Pancreas (tissue), 10 donors: ENCODE measurements at regions not wholly inside any gene's neighbourhood (a gene's known extent, or its start where the extent isn't known, plus 50 kb on each side); places are given as distances from the start of the nearest gene placed in this dataset.
"Not testable (repeated sequence)": the region's sequence is repeated elsewhere in the genome, so short reads cannot be mapped to it uniquely, and the experiment has no call there.

Experiments used
- ATAC-seq, 4 donors: fragments of 200-7000 bp; cut with Tn5 transposase; one replicate each; pipeline versions ENCODE4 v1.8.0 to v1.9.1; 2020; ENCODE audit warnings: mild to moderate bottlenecking in 4 of 4, moderate library complexity in 4 of 4
- DNase-seq, 6 donors: peaks; one replicate each; pipeline ENCODE4 v3.0.0-alpha.2; 2020
- FAIRE-seq: peaks from 2 replicates; lab custom pipeline; 2012; peaks lifted over from hg19 to GRCh38; lab: Jason Lieb, UNC
- H3K27ac ChIP-seq, 4 donors: fragments of 200-600 bp; sonication (generic); 1 replicate in 3 of 4; 2 replicates in 1 of 4; pipeline versions ENCODE4 v1.5.0 to v1.8.0; 2020
- H3K27me3 ChIP-seq, 4 donors: fragments of 200-600 bp; one replicate each; pipeline ENCODE4 v1.8.0; 2021
- H3K36me3 ChIP-seq, 3 donors: fragments of 200-600 bp; sonication (generic) in 1 of 3; one replicate each; pipeline versions ENCODE4 v1.5.0 to v1.8.0; 2020 to 2021
- H3K4me1 ChIP-seq, 3 donors: fragments of 200-600 bp; one replicate each; pipeline ENCODE4 v1.8.0; 2021
- H3K4me3 ChIP-seq, 4 donors: fragments of 200-600 bp; sonication (generic) in 2 of 4; one replicate each; pipeline versions ENCODE4 v1.5.0 to v1.8.0; 2020 to 2021
- H3K9me3 ChIP-seq, 4 donors: fragments of 200-600 bp; one replicate each; pipeline ENCODE4 v1.8.0; 2021
- WGBS, 2 donors: extraction: QIAGEN DNeasy Blood & Tissue Kit; methylation state at CpG; one replicate each; pipeline ENCODE4 v1.1.7; 2013; 5-methylcytosine and 5-hydroxymethylcytosine counted together
- intact Hi-C, 3 donors: fragments of 100-400 bp; cut with DNase I; formaldehyde crosslinking; loops; one replicate each; pipeline versions ENCODE4 v1.11.1 to v1.14.2; 2022
- TF ChIP-seq, protein P1 (sequence below), 4 donors: fragments of 200-600 bp; sonication (generic) in 3 of 4; IDR thresholded peaks; one replicate each; pipeline versions ENCODE4 v1.5.0 to v1.8.0; 2021; ENCODE audit warnings: antibody characterized with exemption in 4 of 4
- donor health status: healthy with polysubstance abuse.
- donor health status: DM: no; HTN: no; CAD: no; lungs with moderate emphysema.
- donor health status: DM: no; HTN: no; CAD: no.
- donor health status: control.
- donor health status: control.
- donor health status: Bipolar disorder and iron deficiency.
- donor health status: DM: yes; HTN: yes; CAD: no.
- donor health status: DM: no; HTN: no; CAD: no.
- donor health status: DM: no; HTN: no; CAD: no.
- donor health status: DM: yes; HTN: yes; CAD: no.

DNA sequence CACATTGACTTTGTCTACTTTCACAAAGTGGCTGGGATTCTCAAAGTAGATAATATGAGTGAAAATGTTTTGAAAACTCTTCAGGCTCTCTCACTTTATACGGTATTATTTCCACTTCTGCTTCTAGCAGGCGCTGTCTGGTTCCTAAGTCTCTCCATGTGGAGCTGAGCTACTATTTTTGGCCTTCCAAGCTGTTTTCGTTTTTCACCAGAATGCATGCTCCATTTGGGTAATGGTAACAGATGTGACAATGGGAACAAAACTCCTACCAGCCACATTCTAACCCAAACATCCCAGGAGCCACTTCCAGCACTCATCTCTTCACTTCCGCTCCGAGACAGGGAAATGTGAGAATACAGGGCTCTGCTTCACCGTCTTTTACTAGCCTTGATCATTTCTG, 586.7 kb downstream of the NTRK3 start:
- H3K4me1 ChIP-seq = no peaks in the 10 kb centered on the region
- H3K9me3 ChIP-seq = no peaks in the 10 kb centered on the region
- ATAC-seq = no peak
- no peak for DNase-seq
- TF ChIP-seq, protein P1, sequence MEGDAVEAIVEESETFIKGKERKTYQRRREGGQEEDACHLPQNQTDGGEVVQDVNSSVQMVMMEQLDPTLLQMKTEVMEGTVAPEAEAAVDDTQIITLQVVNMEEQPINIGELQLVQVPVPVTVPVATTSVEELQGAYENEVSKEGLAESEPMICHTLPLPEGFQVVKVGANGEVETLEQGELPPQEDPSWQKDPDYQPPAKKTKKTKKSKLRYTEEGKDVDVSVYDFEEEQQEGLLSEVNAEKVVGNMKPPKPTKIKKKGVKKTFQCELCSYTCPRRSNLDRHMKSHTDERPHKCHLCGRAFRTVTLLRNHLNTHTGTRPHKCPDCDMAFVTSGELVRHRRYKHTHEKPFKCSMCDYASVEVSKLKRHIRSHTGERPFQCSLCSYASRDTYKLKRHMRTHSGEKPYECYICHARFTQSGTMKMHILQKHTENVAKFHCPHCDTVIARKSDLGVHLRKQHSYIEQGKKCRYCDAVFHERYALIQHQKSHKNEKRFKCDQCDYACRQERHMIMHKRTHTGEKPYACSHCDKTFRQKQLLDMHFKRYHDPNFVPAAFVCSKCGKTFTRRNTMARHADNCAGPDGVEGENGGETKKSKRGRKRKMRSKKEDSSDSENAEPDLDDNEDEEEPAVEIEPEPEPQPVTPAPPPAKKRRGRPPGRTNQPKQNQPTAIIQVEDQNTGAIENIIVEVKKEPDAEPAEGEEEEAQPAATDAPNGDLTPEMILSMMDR (IDR thresholded peaks at IDR 0.05) = no peak
- 60 to 70% methylated on average over 6 of the region's 6 CpGs for WGBS, 2 donors
- peaks cover 0 to 6% (median 0%) of the 10 kb centered on the region in 4 donors for H3K27me3 ChIP-seq
- no peaks in the 10 kb centered on the region for H3K36me3 ChIP-seq
- no peak overlapping the region for H3K4me3 ChIP-seq
- no peak for FAIRE-seq
- no peak overlapping the region for H3K27ac ChIP-seq
- intact Hi-C loops = no loop called here

DNA sequence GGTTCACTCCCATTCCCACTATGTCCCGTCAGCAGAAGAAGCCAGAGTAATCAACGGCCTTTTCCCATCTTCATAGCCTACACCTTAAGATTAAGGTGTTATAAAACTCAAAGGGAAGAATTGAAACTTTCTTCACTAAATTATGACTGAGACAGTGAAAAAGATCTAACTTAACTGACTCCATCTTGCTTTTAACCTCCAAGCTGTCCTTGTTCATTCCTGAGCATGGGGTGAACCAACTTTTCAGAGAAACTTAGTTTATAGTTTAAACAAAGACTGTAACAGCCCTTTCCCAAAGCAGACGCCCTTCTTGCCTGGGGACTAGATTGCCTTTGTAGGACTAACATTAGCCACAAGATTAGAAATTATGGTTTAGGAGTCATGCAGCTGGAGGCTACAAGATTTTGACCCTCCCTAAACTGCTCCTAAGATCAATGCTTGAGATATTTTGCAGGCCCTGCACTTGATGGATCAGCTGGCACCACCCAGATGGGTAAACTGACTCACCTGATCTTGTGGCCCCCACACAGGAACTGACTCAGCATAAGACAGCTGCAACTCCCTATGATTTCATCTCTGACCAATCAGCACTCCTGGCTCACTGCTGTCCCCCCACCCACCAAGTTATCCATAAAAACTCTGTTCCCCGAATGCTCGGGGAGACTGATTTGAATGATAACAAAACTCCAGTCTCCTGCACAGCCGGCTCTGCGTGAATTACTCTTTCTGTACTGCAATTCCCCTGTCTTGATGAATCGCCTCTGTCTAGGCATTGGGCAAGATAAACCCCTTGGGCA, 587.6 kb downstream of the NTRK3 start:
- H3K36me3 ChIP-seq, intact Hi-C loops, H3K4me1 ChIP-seq, H3K4me3 ChIP-seq, DNase-seq, H3K27me3 ChIP-seq, ATAC-seq, H3K27ac ChIP-seq, FAIRE-seq, H3K9me3 ChIP-seq: not testable (repeated sequence)
- WGBS, 2 donors = 68 to 74% methylated on average over 8 of the region's 8 CpGs

DNA sequence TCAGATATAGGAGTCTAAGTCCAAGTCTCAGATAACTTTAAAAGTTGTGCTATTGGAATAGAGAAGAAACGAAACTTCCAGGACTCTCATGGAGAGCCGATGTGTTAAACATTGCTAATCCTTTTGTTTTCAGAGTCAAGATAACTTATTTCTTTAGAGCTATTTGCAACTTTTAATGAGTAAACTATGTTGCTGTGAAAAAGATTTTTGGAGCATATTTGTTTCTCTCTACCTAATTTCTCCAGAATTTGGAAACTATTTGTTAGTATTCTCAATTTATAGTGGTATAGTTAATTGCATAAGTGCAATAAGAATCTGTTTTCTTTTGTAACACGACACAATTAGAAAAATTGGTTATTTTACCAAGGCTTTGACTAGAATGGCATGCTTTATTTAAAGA, 588.9 kb downstream of the NTRK3 start:
- DNase-seq (no peak), FAIRE-seq (no peak), ATAC-seq (no peak)
- TF ChIP-seq, protein P1 (IDR thresholded peaks at IDR 0.05) = no peak
- H3K27ac ChIP-seq = no peak overlapping the region
- no peaks in the 10 kb centered on the region for H3K4me1 ChIP-seq
- WGBS, 2 donors = 64 to 77% methylated on average over 3 of the region's 3 CpGs
- no peaks in the 10 kb centered on the region for H3K36me3 ChIP-seq
- no peaks in the 10 kb centered on the region for H3K9me3 ChIP-seq
- H3K27me3 ChIP-seq = peaks cover 0 to 6% (median 0%) of the 10 kb centered on the region in 4 donors
- intact Hi-C loops = no loop called here
- no peak overlapping the region for H3K4me3 ChIP-seq

DNA sequence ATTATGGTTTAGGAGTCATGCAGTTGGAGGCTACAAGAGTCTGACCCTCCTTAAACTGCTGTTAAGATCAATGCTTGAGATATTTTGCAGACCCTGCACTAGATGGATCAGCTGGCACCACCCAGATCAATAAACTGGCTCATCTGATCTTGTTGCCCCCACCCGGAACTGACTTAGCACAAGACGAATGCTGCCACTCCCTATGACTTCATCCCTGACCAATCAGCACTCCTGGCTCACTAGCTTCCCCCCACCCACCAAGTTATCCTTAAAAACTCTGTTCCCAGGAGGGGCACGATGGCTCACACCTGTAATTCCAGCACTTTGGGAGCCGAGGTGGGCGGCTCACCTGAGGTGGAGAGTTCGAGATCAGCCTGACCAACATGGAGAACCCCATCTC, 594.0 kb downstream of the NTRK3 start:
- DNase-seq = no peak
- H3K36me3 ChIP-seq = no peaks in the 10 kb centered on the region
- no peak for ATAC-seq
- H3K4me3 ChIP-seq = no peak overlapping the region
- no peak overlapping the region for H3K27ac ChIP-seq
- TF ChIP-seq, protein P1 (IDR thresholded peaks at IDR 0.05) = no peak
- H3K4me1 ChIP-seq = no peaks in the 10 kb centered on the region
- WGBS, 2 donors = 63 to 78% methylated on average over 6 of the region's 6 CpGs
- intact Hi-C loops = no loop called here
- no peak for FAIRE-seq
- peaks cover 0 to 6% (median 0%) of the 10 kb centered on the region in 4 donors for H3K27me3 ChIP-seq
- no peaks in the 10 kb centered on the region for H3K9me3 ChIP-seq

DNA sequence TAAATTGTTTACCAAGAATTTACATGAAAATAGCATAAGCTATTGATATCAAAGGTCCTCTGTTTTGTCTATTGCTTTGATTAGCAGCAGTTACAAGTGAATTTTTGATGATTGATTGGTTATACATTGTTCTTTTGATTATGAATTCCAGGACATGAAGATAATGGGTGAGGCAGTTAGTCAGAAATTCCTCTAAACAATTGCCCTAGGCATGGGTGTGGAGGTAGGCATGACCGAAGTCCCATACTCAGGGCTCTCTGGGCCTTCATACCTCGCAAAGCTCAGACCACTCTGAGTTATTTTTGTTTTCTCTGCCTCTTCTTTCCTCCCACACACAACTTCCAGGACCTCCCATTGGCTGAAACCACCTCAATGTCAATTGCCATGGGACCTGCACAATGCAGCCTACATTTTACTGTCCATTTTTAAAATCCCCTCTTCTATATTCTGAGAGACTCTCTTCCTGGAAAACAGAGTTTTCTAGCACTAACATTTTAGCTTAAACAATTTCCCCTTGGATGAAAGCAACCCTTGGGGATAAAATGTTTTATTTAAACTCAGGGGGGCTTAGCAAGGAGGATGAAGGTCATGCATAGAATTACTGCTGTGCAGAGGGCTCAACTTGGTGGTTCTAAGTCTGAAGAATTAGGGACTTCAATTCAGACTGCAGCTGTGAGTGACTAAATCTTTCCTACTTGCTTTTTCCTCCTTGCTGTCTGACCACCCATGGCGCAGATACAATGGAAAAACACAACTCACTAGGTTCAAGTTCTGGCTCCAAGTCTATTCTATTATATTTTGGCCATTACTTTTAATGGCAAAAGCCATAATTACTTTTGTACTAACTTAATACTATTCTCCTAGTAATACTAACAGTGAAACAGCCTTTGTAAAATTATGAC, 594.8 kb downstream of the NTRK3 start:
- peaks cover 0 to 6% (median 0%) of the 10 kb centered on the region in 4 donors for H3K27me3 ChIP-seq
- ATAC-seq (no peak), DNase-seq (no peak), FAIRE-seq (no peak)
- H3K27ac ChIP-seq = no peak overlapping the region
- TF ChIP-seq, protein P1 (IDR thresholded peaks at IDR 0.05) = no peak
- no peaks in the 10 kb centered on the region for H3K9me3 ChIP-seq
- intact Hi-C loops = no loop called here
- H3K4me3 ChIP-seq = no peak overlapping the region
- H3K36me3 ChIP-seq = no peaks in the 10 kb centered on the region
- WGBS, 2 donors = 66 to 75% methylated on average over 3 of the region's 3 CpGs
- no peaks in the 10 kb centered on the region for H3K4me1 ChIP-seq
